D721Med (cell line): ENCODE measurements at regions not wholly inside any gene's neighbourhood (a gene's known extent, or its start where the extent isn't known, plus 50 kb on each side); places are given as distances from the start of the nearest gene placed in this dataset.

Experiments used
- DNase-seq: peaks from one replicate; pipeline ENCODE4 v3.0.0; 2011; ENCODE audit warnings: low spot score; ENCODE audit not compliant: insufficient read length
- FAIRE-seq: peaks from 2 replicates; lab custom pipeline; 2011; peaks lifted over from hg19 to GRCh38; lab: Jason Lieb, UNC
- CTCF ChIP-seq: IDR thresholded peaks from 2 replicates; pipeline ENCODE4 v1.5.1; 2012; ENCODE audit warnings: mild to moderate bottlenecking, control low read depth; ENCODE audit not compliant: insufficient read depth; ENCODE audit errors: missing control alignments

- DNase-seq: no peak
- no peak for FAIRE-seq
- no peak for TF ChIP-seq CTCF
Observed at GRCh38 chr20:56859039-56859800, 230.1 kb downstream of the TFAP2C start.

DNA sequence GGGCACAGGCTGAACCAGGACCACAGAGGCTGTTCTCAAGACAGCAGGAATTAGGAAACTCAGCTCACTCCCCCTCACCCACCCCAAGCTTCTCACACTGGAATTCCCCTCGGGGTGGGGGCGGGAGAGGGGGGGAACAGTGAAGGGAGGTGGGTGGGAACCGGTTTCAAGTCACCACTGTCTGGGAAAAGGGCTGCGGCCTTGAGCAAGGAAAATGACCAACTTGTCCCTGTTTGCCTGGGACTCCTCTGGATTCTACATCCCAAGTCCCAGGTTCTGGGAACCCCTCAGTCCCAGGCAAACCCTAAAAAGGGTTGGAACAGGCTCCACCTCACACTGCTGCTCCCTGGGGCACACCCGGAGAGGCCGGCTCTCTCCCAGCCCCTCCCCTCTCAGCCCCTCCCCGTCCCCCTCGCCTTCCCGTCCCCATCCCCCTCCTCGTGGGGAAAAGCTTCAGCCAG, 230.7 kb downstream of the TFAP2C start:
- no peak for FAIRE-seq
- TF ChIP-seq CTCF: no peak
- no peak for DNase-seq

GRCh38 chr20:56860413-56860812, 231.3 kb downstream of the TFAP2C start:
- no peak for TF ChIP-seq CTCF
- no peak for DNase-seq
- FAIRE-seq: no peak

DNA sequence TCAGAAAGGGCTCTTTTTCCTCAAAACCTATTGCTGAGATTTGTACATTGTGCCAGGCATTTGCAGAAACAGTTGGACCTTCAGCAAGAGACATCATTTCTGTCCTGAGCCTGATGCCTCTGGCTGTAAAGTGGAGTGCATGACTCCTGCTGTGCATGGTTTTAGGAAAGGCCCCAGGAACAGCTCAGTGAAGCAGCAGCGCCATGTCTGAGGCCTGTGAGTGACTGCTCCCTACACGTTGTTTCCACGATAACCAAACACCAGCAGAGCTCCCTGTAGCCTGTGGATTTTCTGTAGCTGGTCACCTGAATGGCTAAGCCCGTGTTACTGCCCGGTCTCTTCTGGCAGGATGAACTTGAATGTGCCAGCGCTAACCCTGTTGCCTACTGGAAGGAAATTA, 232.5 kb downstream of the TFAP2C start:
- TF ChIP-seq CTCF: no peak
- no peak for DNase-seq
- FAIRE-seq: no peak

DNA sequence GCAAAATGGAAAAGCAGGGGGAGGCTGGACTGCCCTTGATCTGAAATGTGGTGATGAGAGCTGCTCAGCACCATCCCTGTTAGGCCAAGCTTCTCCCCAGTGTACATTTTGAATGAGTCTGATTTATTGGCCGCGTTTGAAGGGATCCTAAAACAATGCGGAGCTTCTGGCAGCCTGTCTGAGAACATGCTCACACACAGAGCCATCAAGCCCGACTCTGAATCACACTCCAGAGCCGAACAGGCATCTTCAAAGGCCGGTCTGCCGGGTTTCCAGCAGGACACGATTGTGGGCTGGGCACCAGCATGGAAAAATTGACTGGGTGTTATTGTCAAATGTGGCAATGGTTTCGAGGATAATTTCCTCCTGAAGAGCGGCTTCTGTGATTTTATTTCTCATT, 235.9 kb downstream of the TFAP2C start:
- no peak for DNase-seq
- FAIRE-seq: no peak
- no peak for TF ChIP-seq CTCF

GRCh38 chr20:56867128-56867527, 238.0 kb downstream of the TFAP2C start:
- DNase-seq (no peak), FAIRE-seq (no peak)
- no peak for TF ChIP-seq CTCF

DNA sequence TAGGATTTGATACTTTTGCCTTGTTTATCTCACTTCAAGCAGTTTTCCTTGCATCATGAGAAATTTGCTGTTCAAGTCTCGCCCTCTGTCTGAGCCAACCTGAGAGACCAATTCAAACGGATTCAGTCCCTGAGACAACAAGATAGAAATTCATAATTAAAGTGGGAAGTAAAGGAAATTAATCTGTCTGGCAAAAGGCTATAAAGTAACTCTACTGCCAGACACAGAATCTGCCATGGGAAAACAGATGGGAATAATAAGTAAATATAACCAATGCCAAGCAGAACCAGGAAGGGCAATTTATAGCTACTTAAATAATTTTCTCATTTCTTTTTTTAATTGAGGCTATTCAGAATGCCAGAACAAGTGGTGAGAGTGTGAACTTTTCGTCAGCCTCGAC, 239.6 kb downstream of the TFAP2C start:
- FAIRE-seq (no peak), DNase-seq (no peak)
- no peak for TF ChIP-seq CTCF
